Naive thymus-derived CD4-positive, alpha-beta T cell (primary cell): ENCODE measurements at regions not wholly inside any gene's neighbourhood (a gene's known extent, or its start where the extent isn't known, plus 50 kb on each side); places are given as distances from the start of the nearest gene placed in this dataset.

Experiments
- ATAC-seq: fragments of 150-1000 bp; cut with Tn5 transposase; 2 replicates; pipeline ENCODE4 v1.10.0; 2021; ENCODE audit warnings: mild to moderate bottlenecking, moderate library complexity
- CTCF ChIA-PET: fragments of 350-600 bp; sonication (Branson Sonifier 250); formaldehyde crosslinking; loops from one replicate; lab custom pipeline; 2021; ENCODE audit warnings: antibody characterized with exemption; lab: Charles Lee
- POLR2A ChIA-PET: fragments of 350-600 bp; sonication (Branson Sonifier 250); formaldehyde crosslinking; loops from one replicate; lab custom pipeline; 2021; ENCODE audit warnings: antibody characterized with exemption, inconsistent platforms; lab: Charles Lee
- DNase-seq, 9 donors: peaks; one replicate each; pipeline versions ENCODE4 v3.0.0 to v3.0.0-alpha.2; 2020 to 2022; ENCODE audit warnings: mixed read lengths in 1 of 9
- H3K27ac ChIP-seq: one replicate; pipeline ENCODE4 v1.7.0; 2013; ENCODE audit warnings: mild to moderate bottlenecking, low read depth, low read length, moderate library complexity
- H3K27me3 ChIP-seq, 2 donors: one replicate each; pipeline ENCODE4 v1.7.0; 2013; ENCODE audit warnings: low read length in 2 of 2, mild to moderate bottlenecking in 2 of 2, moderate library complexity in 2 of 2; ENCODE audit not compliant: control insufficient read depth in 2 of 2, insufficient read depth in 2 of 2
- H3K36me3 ChIP-seq, 3 experiments: 1 replicate in 2 of 3; 2 replicates in 1 of 3; pipeline ENCODE4 v1.7.0; 2013; ENCODE audit warnings: low read length in 3 of 3, mild to moderate bottlenecking in 3 of 3, moderate library complexity in 1 of 3; ENCODE audit not compliant: insufficient read depth in 3 of 3, control insufficient read depth in 2 of 3
- H3K4me1 ChIP-seq, 2 donors: one replicate each; pipeline ENCODE4 v1.7.0; 2013; ENCODE audit warnings: low read length in 2 of 2, mild to moderate bottlenecking in 2 of 2, moderate library complexity in 1 of 2; ENCODE audit not compliant: control insufficient read depth in 2 of 2, insufficient read depth in 2 of 2
- H3K4me3 ChIP-seq: 2 replicates; pipeline ENCODE4 v1.7.0; 2013; ENCODE audit warnings: mild to moderate bottlenecking, low read length
- H3K9me3 ChIP-seq, 3 experiments: 1 replicate in 2 of 3; 2 replicates in 1 of 3; pipeline ENCODE4 v1.7.0; 2013; ENCODE audit warnings: low read length in 3 of 3; ENCODE audit not compliant: control insufficient read depth in 2 of 3
- H3K27ac Mint-ChIP-seq, 9 donors: one replicate each; pipeline ENCODE4 v1.8.0; 2020 to 2022; ENCODE audit warnings: mixed read lengths in 9 of 9, mild to moderate bottlenecking in 8 of 9, moderate library complexity in 5 of 9, inconsistent platforms in 2 of 9
- H3K27me3 Mint-ChIP-seq, 5 donors: one replicate each; pipeline ENCODE4 v1.8.0; 2021 to 2022; ENCODE audit warnings: mixed read lengths in 5 of 5, mild to moderate bottlenecking in 1 of 5
- H3K36me3 Mint-ChIP-seq, 5 donors: one replicate each; pipeline ENCODE4 v1.8.0; 2020 to 2022; ENCODE audit warnings: mixed read lengths in 5 of 5, mild to moderate bottlenecking in 3 of 5, inconsistent platforms in 1 of 5
- H3K4me1 Mint-ChIP-seq, 7 donors: one replicate each; pipeline ENCODE4 v1.8.0; 2020 to 2022; ENCODE audit warnings: mixed read lengths in 7 of 7, mild to moderate bottlenecking in 3 of 7, inconsistent platforms in 1 of 7
- H3K4me3 Mint-ChIP-seq, 10 donors: one replicate each; pipeline ENCODE4 v1.8.0; 2020 to 2022; ENCODE audit warnings: mild to moderate bottlenecking in 10 of 10, mixed read lengths in 10 of 10, moderate library complexity in 6 of 10, inconsistent platforms in 2 of 10
- H3K9me3 Mint-ChIP-seq, 11 donors: one replicate each; pipeline ENCODE4 v1.8.0; 2020 to 2022; ENCODE audit warnings: mixed read lengths in 11 of 11, mild to moderate bottlenecking in 4 of 11, inconsistent platforms in 1 of 11, moderate library complexity in 1 of 11
- intact Hi-C, 2 donors: fragments of 100-400 bp; cut with micrococcal nuclease; formaldehyde crosslinking; loops; one replicate each; pipeline ENCODE4 v1.15.1; 2023

- Histone ChIP-seq H3K27me3 (no peaks in the 10 kb centered on the region), H3K27ac (no peak overlapping the region), H3K36me3 (no peaks in the 10 kb centered on the region), H3K4me1 (no peaks in the 10 kb centered on the region), H3K4me3 (no peak overlapping the region), H3K9me3 (no peaks in the 10 kb centered on the region)
- no peaks in the 10 kb centered on the region for H3K9me3 Mint-ChIP-seq
- ATAC-seq (no peak), DNase-seq (no peak)
- ChIA-PET CTCF (no interaction called here), POLR2A (no interaction called here)
- H3K4me1 Mint-ChIP-seq = peaks cover 2 to 14% (median 10%) of the 10 kb centered on the region in 7 donors
- intact Hi-C loops = no loop called here
- H3K27ac Mint-ChIP-seq = no peak overlapping the region
- H3K4me3 Mint-ChIP-seq = no peak overlapping the region
- no peaks in the 10 kb centered on the region for H3K36me3 Mint-ChIP-seq
- H3K27me3 Mint-ChIP-seq = no peaks in the 10 kb centered on the region
Measured at GRCh38 chr7:47652591-47652990, 70.7 kb upstream of the TNS3 start.

GRCh38 chr7:47651355-47652317 is 69.7 kb upstream of the TNS3 start:
- Mint-ChIP-seq H3K27ac (no peak overlapping the region), H3K4me3 (no peak overlapping the region), H3K36me3 (no peaks in the 10 kb centered on the region), H3K27me3 (no peaks in the 10 kb centered on the region), H3K9me3 (no peaks in the 10 kb centered on the region), H3K4me1 (peaks cover 9 to 24% (median 20%) of the 10 kb centered on the region in 7 donors)
- H3K36me3 ChIP-seq = no peaks in the 10 kb centered on the region
- H3K4me3 ChIP-seq = no peak overlapping the region
- H3K27ac ChIP-seq = no peak overlapping the region
- POLR2A ChIA-PET = no interaction called here
- H3K9me3 ChIP-seq = no peaks in the 10 kb centered on the region
- CTCF ChIA-PET = interaction anchor here (0.7 kb wide), 1 partner anchor 142 kb away, joined by 3 read pairs; no protein-coding TSS in a partner anchor
- DNase-seq = no peak
- intact Hi-C loops = no loop called here
- no peaks in the 10 kb centered on the region for H3K27me3 ChIP-seq
- peaks cover 0 to 4% of the 10 kb centered on the region in 2 donors for H3K4me1 ChIP-seq
- no peak for ATAC-seq

GRCh38 chr7:47649919-47650318 is 68.0 kb upstream of the TNS3 start:
- no peaks in the 10 kb centered on the region for H3K9me3 ChIP-seq
- Mint-ChIP-seq H3K4me1 (peaks cover 9 to 26% (median 22%) of the 10 kb centered on the region in 7 donors), H3K36me3 (peaks cover 0 to 3% (median 0%) of the 10 kb centered on the region in 5 donors), H3K4me3 (no peak overlapping the region), H3K27ac (no peak overlapping the region), H3K9me3 (peaks cover 0 to 8% (median 3%) of the 10 kb centered on the region in 11 donors), H3K27me3 (no peaks in the 10 kb centered on the region)
- ATAC-seq = no peak
- H3K4me1 ChIP-seq = peaks cover 0 to 4% of the 10 kb centered on the region in 2 donors
- intact Hi-C loops = no loop called here
- H3K27ac ChIP-seq = no peak overlapping the region
- H3K4me3 ChIP-seq = no peak overlapping the region
- DNase-seq = no peak
- H3K27me3 ChIP-seq = no peaks in the 10 kb centered on the region
- ChIA-PET CTCF (no interaction called here), POLR2A (no interaction called here)
- H3K36me3 ChIP-seq = no peaks in the 10 kb centered on the region

GRCh38 chr7:47648275-47648925 is 66.5 kb upstream of the TNS3 start:
- intact Hi-C loops = no loop called here
- H3K4me1 Mint-ChIP-seq = peaks cover 9 to 23% (median 21%) of the 10 kb centered on the region in 7 donors
- CTCF ChIA-PET = interaction anchor here (1.0 kb wide), 1 partner anchor 19 kb away, joined by 6 read pairs; no protein-coding TSS in a partner anchor
- DNase-seq (no peak), ATAC-seq (no peak)
- Histone ChIP-seq H3K36me3 (no peaks in the 10 kb centered on the region), H3K27ac (no peak overlapping the region), H3K27me3 (no peaks in the 10 kb centered on the region), H3K4me3 (no peak overlapping the region), H3K9me3 (no peaks in the 10 kb centered on the region), H3K4me1 (peaks cover 0 to 4% of the 10 kb centered on the region in 2 donors)
- H3K27ac Mint-ChIP-seq = peak overlapping the region in 5 of 9 donors; percentile 20 to 77 (median 73)
- H3K36me3 Mint-ChIP-seq = peaks cover 0 to 9% (median 5%) of the 10 kb centered on the region in 5 donors
- peak overlapping the region in 2 of 10 donors; percentile 0 to 15 for H3K4me3 Mint-ChIP-seq
- peaks cover 0 to 19% (median 10%) of the 10 kb centered on the region in 11 donors for H3K9me3 Mint-ChIP-seq
- no peaks in the 10 kb centered on the region for H3K27me3 Mint-ChIP-seq
- POLR2A ChIA-PET = no interaction called here

GRCh38 chr7:47647918-47648250 is 66.0 kb upstream of the TNS3 start:
- Mint-ChIP-seq H3K4me1 (peaks cover 9 to 23% (median 21%) of the 10 kb centered on the region in 7 donors), H3K27me3 (no peaks in the 10 kb centered on the region), H3K36me3 (peaks cover 0 to 10% (median 5%) of the 10 kb centered on the region in 5 donors), H3K9me3 (peaks cover 0 to 25% (median 11%) of the 10 kb centered on the region in 11 donors), H3K27ac (peak overlapping the region in 7 of 9 donors; percentile 7 to 92 (median 75)), H3K4me3 (peak overlapping the region in 6 of 10 donors; percentile 52 to 70 (median 62))
- DNase-seq (no peak), ATAC-seq (no peak)
- Histone ChIP-seq H3K36me3 (no peaks in the 10 kb centered on the region), H3K27me3 (no peaks in the 10 kb centered on the region), H3K4me3 (no peak overlapping the region), H3K4me1 (peaks cover 0 to 4% of the 10 kb centered on the region in 2 donors), H3K27ac (no peak overlapping the region), H3K9me3 (no peaks in the 10 kb centered on the region)
- POLR2A ChIA-PET = no interaction called here
- CTCF ChIA-PET = interaction anchor here (1.0 kb wide), 1 partner anchor 18 kb away, joined by 6 read pairs; no protein-coding TSS in a partner anchor
- intact Hi-C loops = no loop called here

- H3K27ac ChIP-seq = no peak overlapping the region
- intact Hi-C loops = no loop called here
- Mint-ChIP-seq H3K27me3 (no peaks in the 10 kb centered on the region), H3K9me3 (peaks cover 0 to 27% (median 11%) of the 10 kb centered on the region in 11 donors), H3K4me3 (peak overlapping the region; percentile 18 to 70 (median 57)), H3K27ac (peak overlapping the region; percentile 29 to 92 (median 75)), H3K36me3 (peaks cover 0 to 10% (median 5%) of the 10 kb centered on the region in 5 donors), H3K4me1 (peaks cover 9 to 23% (median 21%) of the 10 kb centered on the region in 7 donors)
- ATAC-seq (peak; percentile 54), DNase-seq (peak in 4 of 9 donors; percentile 13 to 41 (median 18))
- peaks cover 0 to 4% of the 10 kb centered on the region in 2 donors for H3K4me1 ChIP-seq
- H3K9me3 ChIP-seq = no peaks in the 10 kb centered on the region
- peak overlapping the region; percentile 20 for H3K4me3 ChIP-seq
- ChIA-PET POLR2A (no interaction called here), CTCF (no interaction called here)
- no peaks in the 10 kb centered on the region for H3K36me3 ChIP-seq
- no peaks in the 10 kb centered on the region for H3K27me3 ChIP-seq
Measured at GRCh38 chr7:47647181-47647917, 65.4 kb upstream of the TNS3 start.
